Mucosa of descending colon (tissue), 3 donors: ENCODE measurements at regions not wholly inside any gene's neighbourhood (a gene's known extent, or its start where the extent isn't known, plus 50 kb on each side); places are given as distances from the start of the nearest gene placed in this dataset.

Experiments
- ATAC-seq: fragments of 200-7000 bp; cut with Tn5 transposase; one replicate; pipeline ENCODE4 v1.9.1; 2020; ENCODE audit warnings: mild to moderate bottlenecking, moderate library complexity
- DNase-seq, 3 donors: peaks; one replicate each; pipeline ENCODE4 v3.0.0-alpha.2; 2020
- H3K36me3 ChIP-seq: fragments of 200-600 bp; one replicate; pipeline ENCODE4 v1.8.0; 2021; ENCODE audit warnings: low read depth, mild to moderate bottlenecking
- H3K4me1 ChIP-seq: fragments of 200-600 bp; one replicate; pipeline ENCODE4 v1.8.0; 2021; ENCODE audit warnings: low read depth, mild to moderate bottlenecking
- H3K4me3 ChIP-seq: fragments of 200-600 bp; one replicate; pipeline ENCODE4 v1.8.0; 2021; ENCODE audit warnings: mild to moderate bottlenecking
- H3K9me3 ChIP-seq: fragments of 200-600 bp; one replicate; pipeline ENCODE4 v1.8.0; 2021; ENCODE audit warnings: mild to moderate bottlenecking
- intact Hi-C, 2 donors: fragments of 100-400 bp; cut with DNase I in 1 of 2; cut with micrococcal nuclease in 1 of 2; formaldehyde crosslinking; loops; one replicate each; pipeline versions ENCODE4 v1.11.0 to v1.11.1; 2022; cut with DNase I, micrococcal nuclease
- TF ChIP-seq, protein P1 (sequence below): fragments of 200-600 bp; IDR thresholded peaks from one replicate; pipeline ENCODE4 v1.8.0; 2022; ENCODE audit warnings: antibody characterized with exemption, mild to moderate bottlenecking
- donor health status: DM: no; HTN: no; CAD: no; lungs with moderate emphysema.
- donor health status: DM: no; HTN: no; CAD: no.
- donor health status: DM: no; HTN: yes; CAD: no.

DNA sequence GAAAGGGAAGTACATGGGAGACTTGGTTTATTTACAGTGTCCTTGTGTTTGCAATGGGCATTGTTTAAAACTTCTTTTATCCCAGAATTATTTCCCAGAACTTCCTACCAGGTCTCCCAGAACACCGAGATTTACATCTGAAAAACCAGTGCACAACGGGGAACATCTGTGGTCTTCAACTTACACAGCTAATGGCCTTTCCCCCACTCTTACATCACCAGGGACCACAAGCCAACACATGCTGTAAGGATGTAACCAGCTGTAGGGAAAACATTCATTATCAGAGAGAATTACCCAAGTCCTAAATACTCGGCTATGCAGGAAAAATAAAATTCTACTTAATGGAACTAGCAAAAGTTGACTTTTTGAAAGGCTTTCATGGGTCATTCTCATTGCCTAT lies 267.6 kb downstream of the DUSP6 start:
- DNase-seq = no peak

DNA sequence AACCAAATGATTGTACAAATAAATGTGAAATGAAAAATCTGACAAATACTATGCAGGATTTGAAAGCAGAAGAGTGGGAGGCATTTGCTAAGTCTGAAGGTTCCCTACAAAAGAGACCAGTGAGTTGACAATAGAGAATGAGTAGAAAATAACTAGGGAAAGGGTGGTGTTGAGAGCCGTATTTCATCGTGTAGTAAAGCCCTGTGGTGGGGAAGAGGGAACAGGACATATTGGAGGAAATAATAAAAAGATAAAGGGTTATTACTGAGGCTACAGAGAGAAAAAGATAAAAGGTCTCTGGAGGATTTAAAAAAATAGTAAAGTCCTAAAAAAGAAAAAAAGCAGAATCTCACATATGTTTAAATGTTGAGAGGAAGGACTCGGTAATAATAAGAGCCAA lies 268.8 kb downstream of the DUSP6 start:
- ATAC-seq = no peak
- no peak overlapping the region for H3K4me3 ChIP-seq
- no peaks in the 10 kb centered on the region for H3K9me3 ChIP-seq
- intact Hi-C loops = no loop called here
- TF ChIP-seq, protein P1, sequence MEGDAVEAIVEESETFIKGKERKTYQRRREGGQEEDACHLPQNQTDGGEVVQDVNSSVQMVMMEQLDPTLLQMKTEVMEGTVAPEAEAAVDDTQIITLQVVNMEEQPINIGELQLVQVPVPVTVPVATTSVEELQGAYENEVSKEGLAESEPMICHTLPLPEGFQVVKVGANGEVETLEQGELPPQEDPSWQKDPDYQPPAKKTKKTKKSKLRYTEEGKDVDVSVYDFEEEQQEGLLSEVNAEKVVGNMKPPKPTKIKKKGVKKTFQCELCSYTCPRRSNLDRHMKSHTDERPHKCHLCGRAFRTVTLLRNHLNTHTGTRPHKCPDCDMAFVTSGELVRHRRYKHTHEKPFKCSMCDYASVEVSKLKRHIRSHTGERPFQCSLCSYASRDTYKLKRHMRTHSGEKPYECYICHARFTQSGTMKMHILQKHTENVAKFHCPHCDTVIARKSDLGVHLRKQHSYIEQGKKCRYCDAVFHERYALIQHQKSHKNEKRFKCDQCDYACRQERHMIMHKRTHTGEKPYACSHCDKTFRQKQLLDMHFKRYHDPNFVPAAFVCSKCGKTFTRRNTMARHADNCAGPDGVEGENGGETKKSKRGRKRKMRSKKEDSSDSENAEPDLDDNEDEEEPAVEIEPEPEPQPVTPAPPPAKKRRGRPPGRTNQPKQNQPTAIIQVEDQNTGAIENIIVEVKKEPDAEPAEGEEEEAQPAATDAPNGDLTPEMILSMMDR = no peak
- H3K36me3 ChIP-seq = no peaks in the 10 kb centered on the region
- H3K4me1 ChIP-seq = peaks cover 7% of the 10 kb centered on the region
- no peak for DNase-seq

More for the DNA sequence above, 267.6 kb downstream of the DUSP6 start:
- intact Hi-C loops = no loop called here
- Histone ChIP-seq H3K4me3 (no peak overlapping the region), H3K9me3 (no peaks in the 10 kb centered on the region), H3K36me3 (no peaks in the 10 kb centered on the region), H3K4me1 (peaks cover 7% of the 10 kb centered on the region)
- TF ChIP-seq, protein P1 = no peak
- no peak for ATAC-seq

DNA sequence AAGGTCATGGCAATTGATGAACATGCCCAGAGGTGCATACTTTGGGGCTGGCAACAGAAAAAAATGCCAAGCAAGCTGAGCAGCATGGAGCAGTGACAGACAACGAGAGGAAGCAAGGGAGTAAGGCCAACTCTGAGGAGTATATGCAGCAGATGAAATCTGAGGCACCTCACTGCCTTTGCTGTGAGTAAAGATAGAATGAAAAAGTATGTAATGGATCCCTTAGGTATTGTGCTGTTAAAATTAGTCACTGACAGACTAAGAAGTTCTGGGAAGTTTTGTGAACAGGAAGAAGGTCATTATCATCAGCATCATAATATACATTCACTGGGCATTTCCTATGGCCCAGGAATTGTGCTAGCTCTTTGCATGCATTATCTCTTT lies 269.9 kb downstream of the DUSP6 start:
- H3K4me1 ChIP-seq = peaks cover 5% of the 10 kb centered on the region
- intact Hi-C loops = no loop called here
- H3K36me3 ChIP-seq = no peaks in the 10 kb centered on the region
- H3K4me3 ChIP-seq = no peak overlapping the region
- H3K9me3 ChIP-seq = no peaks in the 10 kb centered on the region
- TF ChIP-seq, protein P1 = no peak
- DNase-seq (no peak), ATAC-seq (no peak)

DNA sequence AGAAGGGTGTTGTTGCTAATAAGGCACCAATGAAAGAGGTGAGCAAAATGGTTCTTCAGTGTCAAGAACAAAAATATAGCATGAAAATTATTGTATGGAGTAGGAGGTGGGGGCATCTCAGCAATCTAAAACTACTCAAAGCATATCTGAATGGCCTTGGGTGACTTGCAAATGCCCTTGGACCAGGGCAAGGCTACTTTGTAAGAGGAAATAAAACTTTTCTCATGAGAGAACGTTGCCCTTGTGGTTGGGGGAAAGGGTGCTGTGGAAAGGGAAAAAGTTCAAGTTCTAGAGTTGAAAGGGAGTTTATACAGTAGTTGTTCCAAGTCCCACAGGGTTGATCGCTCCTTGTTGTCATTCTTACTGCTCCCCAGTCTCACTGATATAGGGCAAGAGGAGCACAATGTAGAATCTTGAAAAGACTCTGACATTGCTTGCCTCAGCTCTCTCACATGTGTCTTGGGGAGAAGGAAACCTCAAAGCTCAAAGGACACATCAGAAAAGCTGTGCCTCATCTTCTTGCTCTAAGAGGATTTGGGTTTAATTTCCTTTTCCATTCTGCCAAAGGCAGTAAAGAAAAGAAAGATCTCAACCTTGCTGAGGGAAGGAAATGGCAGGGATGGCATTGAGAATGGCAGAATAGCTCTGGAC lies 270.5 kb downstream of the DUSP6 start:
- DNase-seq (no peak), ATAC-seq (no peak)

DNA sequence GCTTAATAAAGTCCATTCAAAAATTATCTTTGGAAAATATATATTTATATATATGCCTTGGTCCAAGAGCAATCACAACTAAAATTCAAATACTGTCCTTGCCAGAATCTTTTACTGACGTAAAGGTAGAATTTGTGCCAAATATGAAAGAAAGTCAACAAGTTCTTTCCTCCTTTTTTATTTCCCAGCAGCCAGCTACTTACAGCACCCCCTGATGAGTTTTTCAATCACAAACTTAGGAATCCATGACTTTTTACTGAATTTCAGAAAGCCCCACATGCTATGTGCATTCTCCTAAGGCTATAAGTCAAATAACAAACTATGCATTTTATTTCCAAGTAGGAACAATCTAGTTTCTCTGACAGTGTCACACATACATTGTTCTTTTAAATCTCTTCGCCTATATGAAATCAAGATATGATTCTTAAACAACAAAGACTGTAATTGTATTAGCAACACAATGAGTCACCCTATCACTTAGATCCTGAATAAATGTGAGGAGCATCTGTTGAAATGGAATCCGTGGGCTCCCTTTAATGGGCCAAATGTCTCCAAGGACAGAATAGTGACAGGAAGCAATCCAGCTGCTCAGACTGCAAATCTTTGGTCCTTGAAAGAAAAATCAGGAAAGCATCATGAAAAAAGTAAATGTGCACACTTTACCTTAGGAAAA lies 271.4 kb downstream of the DUSP6 start:
- no peak overlapping the region for H3K4me3 ChIP-seq
- H3K4me1 ChIP-seq = no peaks in the 10 kb centered on the region
- TF ChIP-seq, protein P1 = no peak
- intact Hi-C loops = no loop called here
- H3K36me3 ChIP-seq = no peaks in the 10 kb centered on the region
- DNase-seq = no peak
- H3K9me3 ChIP-seq = no peaks in the 10 kb centered on the region
- no peak for ATAC-seq

More for the DNA sequence above, 270.5 kb downstream of the DUSP6 start:
- Histone ChIP-seq H3K36me3 (no peaks in the 10 kb centered on the region), H3K4me3 (no peak overlapping the region), H3K4me1 (peaks cover under 1% of the 10 kb centered on the region), H3K9me3 (no peaks in the 10 kb centered on the region)
- intact Hi-C loops = no loop called here
- TF ChIP-seq, protein P1 = no peak
